HuH-7 (cell line): ENCODE measurements at regions not wholly inside any gene's neighbourhood (a gene's known extent, or its start where the extent isn't known, plus 50 kb on each side); places are given as distances from the start of the nearest gene placed in this dataset.
A peak's percentile ranks its signal among the peaks of the same experiment; 100 is the strongest.

Experiments used
- DNase-seq: peaks from one replicate; pipeline ENCODE4 v3.0.0; 2011; ENCODE audit warnings: low spot score

DNA sequence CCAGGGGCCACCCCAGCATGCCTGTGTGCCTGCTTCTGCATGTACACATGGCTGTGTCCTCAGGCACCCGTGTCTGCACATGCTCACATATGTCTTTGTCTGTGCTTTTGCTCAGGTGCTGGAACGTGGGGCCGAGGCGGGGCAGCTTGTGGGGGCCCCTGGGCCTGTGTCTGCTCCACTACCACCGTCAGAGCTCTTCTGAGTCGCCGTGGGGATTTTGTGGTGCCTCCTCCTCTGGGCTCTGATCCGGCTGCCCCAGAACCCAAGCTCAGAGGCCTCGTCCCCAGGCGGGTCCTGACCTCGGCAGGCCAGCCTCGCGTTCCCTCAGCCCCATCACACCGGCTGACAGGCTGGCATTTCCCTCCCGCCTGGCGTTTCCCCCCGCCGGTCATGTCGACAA, 104.6 kb upstream of the ACTRT2 start:
- no peak for DNase-seq

DNA sequence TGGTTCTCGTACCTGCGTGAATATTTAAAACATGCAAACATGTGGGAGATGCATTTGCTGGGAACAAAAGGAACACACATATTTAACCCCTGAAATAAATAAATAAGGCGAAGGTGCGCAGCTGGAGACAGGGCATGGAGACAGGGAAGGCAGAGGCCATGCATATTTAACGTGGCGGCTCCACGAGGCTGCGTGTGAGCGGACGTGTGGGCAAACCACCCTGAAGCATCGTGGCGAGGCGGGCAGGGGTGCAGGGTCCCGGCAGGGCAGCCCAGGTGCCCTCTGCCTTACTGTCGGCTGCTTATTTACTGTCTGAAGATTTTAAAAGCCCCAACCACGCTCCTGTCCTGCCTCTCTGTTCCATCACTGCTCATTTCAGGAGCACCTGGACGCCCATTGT, 104.0 kb upstream of the ACTRT2 start:
- DNase-seq: no peak

DNA sequence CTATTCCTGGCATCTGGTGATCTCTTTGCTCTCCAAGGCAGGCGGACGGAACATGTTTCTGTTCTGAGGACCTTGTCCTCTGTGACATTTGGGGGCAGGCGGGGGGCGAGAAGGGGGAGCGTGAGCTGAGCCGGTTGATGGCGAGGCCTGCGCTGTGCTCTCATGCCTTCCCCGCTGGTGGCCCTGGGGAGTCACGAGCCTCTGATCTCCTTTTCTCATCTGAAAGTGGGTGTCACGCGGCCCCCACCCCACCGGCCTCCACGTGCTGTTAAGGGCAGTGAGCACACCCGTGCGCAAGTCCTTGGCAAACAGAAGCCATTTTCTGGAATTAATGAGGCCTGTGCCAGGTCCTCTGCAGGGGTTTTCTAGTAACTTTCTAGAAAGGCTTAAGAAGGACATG, 102.8 kb upstream of the ACTRT2 start:
- DNase-seq: no peak

DNA sequence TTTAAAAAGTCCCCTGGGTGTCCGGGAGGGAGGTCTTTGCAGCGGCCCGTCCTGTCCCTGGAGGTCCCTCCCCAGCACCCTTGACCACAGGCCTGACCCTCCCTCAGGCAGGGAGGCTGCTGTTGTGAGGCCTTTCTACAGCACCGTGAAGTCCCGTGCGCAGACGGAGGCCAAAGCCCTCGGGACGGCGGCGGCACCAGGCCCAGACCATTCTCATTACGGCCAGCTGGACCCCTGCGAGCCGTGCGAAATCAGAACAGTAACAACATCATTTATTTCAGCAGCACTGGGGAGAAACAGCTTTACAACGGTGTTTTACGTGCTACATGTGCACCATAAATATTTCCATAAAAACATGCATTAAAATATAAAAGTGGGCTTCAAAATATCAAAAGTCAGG, 101.4 kb upstream of the ACTRT2 start:
- DNase-seq: no peak

DNA sequence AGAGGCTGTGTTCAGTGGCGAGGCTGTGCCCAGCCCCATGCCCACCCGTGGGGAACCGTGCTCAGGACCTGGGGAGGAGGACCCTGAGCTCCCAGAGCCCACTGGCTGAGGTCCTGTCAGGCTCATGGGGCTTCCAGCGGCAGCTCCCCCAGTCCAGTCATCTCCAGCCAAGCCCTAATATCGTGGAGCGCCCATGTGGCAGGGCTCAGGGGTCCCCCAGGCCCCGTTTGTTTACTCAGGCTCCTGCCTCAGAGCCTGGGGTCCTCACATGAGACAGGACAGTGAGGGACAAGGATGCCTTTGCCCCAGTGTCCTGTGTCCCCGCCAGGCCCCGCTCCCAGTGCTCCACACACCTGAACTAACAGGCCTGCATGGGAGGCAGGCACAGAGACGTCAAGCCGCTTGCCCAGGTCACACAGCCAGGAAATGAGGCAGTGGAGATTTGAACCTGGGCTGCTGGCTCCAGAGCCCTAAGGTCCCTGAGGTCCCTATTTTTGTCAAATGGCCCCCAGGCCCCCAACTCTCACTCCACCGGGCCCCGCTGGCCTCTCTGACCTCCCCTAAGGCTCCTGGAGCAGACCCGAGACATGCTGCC, 100.7 kb upstream of the ACTRT2 start:
- DNase-seq: no peak

DNA sequence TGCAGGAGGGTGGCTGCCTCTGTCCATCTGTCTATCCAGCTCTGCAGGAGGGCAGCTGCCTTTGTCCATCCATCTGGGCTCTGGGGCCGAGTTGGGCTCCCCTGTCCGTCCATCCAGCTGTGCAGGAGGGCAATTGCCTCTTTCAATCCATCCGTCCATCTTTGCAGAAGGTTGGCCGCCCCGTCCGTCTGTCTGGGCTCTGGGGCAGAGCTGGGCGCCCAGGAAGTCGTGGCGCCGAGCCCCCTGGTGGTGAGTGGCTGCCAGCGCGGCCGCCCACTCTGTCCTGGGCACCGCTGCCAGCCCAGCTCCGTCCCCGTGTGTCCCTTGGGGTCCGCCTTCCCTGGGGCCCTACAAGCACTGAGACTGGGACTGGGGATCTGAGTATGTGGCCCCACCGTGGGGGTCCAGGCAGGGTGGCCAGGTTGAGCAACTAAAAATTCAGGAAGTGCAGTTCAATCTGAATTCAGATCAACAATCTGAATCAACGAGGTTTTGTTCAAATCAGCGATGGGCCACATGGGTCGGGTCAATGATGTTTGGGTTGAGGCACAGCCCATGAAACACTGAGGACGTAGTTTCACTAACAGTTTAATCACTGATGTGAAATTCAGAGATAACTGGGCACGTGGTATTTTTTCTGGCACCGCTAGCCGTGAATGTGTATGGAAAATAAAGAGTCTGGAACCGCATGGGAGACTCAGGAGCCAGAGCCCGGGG, 99.1 kb upstream of the ACTRT2 start:
- DNase-seq: peak; percentile 50

DNA sequence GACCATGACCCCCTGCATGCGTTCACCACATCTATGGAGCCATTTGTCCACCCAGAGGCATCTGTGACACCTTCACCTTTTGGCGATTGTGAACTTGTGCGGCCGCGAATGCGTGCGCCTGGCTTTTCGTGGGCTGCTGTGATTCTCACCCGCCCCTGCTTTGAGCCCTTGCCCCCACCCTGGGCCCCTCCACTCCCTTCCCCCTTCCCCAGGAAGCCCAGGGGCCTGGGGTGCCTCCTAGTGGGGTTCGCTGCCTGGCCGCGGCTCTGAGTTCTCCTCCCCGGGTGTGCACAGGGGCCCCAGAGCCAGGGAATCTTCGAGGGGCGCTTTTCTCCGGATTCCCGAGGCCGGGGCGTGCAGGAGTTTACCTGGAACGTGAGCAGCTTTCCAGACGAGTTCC, 97.9 kb upstream of the ACTRT2 start:
- no peak for DNase-seq

DNA sequence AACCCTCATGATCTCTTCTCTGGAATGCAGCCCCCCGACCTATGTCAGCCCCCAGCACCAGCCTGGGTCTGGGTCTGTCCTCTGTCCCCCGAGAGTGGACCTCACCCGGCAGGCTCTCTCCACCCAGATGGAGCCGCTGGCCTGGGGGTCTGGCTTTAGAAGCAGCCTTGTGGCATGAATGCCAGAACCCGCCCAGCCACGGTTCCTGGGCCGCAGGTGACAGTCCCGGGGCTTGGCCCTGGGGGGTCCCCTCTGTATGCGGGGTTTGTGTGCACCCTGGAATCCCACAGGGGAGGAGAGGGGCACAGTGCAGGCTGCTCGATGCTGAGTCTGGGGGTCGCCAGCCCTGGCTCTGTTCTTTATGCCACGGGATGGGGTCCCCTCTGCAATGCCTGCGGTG, 96.0 kb upstream of the ACTRT2 start:
- no peak for DNase-seq

DNA sequence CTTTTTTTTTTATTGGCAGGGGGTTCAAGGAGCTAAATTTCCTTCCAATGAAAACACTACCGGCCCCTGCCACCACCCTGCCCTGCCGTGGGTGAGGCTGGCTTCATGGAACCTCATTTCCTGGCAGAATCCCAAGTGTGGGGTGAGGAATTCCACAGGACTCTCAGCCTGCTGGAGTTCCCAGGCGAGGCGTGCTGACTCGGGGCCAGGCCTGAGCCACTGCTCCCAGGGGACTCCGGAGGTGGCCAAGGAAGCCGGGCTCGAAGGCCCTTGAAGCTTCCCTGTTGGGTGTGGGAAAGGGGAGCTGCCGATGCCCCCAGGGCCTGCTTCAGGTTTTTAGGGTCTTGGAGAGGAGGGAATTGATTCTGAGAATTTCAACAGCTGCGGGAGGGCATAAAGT, 95.3 kb upstream of the ACTRT2 start:
- no peak for DNase-seq

DNA sequence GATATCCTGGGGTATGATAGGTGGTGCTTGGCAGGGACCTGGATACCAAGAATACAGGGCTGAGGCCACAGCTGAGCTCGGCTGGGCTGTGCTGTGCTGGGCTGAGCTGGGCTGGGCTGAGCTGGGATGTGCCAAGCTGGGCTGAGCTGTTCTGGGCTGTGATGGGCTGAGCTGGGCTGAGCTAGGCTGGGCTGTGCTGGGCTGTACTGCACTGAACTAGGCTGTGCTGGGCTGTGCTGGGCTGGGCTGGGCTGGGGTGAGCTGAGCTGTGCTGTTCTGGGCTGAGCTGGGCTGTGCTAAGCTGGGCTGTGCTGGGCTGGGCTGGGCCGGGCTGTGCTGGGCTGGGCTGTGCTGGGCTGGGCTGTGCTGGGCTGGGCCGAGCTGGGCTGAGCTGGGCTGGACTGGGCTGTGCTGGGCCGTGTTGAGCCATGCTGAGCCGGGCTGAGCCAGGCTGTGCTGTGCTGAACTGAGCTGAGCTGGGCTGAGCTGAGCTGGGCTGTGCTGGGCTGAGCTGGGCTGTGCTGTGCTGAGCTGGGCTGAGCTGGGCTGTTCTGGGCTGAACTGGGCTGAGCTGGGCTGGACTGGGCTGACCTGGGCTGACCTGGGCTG, 94.7 kb upstream of the ACTRT2 start:
- DNase-seq: no peak

DNA sequence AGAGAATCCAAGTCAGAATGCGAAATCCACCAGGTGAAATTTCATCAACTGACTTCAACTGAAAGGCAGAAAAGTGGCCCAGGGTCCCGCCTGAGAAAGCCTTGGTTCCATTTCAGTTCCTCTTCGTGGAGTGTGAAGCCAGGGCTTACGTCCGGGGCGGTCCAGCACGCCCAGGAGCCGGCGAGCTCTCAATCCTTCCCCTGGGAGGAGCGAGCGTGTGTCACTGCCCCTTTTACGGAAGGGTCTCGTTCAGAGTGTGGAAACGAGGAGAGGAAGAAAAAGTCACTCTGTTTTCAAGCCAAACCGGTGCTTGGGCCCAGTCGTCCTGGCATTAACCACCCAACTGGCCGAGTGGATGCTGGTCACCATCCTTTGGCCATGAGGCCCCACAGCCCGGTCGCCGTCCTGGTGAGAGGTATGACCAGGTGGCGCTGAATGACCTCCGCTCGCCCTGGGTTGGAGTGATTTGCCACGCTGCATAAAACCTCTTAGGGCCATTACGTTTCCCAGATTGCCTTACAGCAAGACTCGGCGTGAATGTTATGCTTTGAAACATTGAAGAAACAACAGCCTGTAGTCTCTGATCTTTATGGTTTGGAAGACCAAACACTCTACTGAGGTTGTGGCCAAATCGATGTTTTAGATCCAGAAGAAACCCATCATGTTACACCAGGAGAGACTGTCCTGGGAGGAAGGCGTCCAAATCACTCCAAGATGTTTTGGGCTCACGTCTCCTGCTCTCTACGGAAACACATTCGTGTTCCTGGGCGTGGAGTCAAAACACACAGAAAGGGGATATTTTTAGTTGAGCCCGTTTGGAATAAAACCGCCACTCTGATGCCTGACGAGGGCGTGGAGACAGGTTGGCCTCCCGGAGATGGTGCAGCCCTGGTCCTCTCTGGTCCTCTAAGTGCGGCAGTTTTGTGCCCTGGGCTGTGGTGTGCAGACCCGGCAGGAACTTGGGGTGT, 93.6 kb upstream of the ACTRT2 start:
- DNase-seq: no peak

DNA sequence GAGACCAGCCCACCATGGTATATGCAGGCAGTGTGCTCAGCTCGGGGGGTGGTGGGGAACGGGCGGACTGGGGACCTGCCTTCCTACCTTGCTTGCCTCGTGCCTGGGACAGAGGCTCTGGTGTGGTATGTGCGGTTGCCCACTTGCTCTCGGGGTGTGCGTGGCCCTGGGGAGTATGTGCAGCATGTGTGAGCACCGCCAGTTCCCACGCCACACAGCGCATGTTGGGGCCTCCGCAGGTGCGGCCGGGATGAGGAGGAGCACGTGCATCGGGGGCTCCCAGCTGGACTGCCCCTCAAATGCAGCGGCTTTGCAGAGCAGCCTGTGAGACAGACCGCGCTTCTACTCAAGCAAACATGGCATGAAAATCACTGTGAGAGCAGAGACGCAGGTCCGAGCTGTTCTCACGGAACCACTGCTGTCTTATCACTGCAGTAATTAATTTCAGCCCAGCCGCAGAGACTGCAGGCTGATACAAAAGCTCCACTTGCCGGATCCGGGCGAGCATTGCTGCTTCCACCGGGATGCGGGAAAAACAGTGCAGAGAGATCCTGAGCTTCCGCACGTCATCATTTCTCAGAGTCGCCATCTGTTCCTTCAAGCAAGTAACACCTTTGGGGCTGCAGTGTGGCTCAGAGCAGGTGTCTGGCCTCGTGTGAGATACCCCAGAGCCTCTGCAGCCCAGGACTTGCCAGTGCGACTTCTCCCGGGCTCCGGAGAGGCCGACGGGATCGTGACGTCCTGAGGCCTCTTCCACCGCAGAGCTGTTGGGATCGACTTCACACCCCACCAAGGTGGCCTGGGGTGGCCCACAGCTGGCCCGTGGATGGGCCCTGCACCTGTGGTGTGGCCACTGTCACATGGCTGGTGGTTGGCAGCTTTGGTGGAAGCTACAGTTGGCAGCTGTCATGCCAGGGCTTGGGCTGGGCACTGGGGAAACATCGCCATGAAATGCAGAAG, 92.6 kb upstream of the ACTRT2 start:
- no peak for DNase-seq

DNA sequence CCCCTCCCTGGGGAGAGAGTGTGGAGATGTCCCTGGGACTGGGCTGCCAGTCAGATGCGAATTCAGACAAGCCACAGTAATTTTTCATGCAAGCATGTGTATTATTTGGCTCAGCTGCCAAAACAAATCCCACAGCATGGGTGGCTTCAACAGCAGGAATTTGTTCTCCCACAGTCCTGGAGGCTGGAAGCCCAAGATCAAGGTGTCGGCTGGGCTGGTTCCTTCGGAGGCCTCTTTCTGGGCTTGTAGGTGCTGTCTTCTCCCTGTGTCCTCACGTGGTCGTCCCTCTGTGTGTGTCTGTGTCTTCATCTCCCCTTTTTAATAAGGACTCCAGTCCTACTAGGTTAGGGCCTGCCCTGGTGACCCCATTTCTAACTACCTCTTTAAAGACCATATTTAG, 91.9 kb upstream of the ACTRT2 start:
- no peak for DNase-seq

DNA sequence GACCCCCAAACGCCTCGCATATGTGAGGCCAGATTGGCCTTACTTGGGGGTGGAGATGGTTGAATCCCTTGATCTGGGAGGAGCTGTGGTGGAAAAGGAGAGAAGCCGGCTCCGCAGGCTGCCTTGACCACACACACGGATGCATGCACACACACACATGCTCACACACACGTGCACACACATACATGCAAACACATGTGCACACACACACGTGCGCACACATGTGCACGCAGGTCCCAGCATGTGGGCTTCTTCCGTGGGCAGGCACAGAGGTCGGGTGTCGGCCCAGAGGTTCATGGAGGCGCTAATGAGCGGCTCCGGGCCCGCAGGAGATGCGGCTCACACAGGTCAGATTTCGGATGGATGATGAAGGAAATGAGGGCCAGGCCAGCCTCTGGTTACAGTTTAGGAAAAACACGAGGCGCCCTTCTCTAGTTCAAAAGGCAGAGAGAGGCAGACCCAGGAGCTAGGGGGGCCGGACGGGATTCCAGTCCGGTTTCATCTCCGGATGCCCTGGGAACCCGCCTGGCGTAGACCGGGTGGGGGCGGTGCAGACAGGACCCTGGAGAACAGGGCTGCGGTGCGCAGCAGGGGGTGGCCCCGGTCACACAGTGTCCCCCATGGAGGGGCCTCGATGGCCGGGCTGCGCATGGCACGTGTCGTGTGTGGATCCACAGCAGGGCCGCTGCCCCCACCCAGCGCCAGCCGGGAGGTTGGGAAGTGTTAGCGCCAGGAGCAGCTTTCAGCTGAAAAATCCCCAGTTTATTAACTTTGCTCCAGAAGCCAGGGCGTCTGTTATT, 91.1 kb upstream of the ACTRT2 start:
- no peak for DNase-seq

DNA sequence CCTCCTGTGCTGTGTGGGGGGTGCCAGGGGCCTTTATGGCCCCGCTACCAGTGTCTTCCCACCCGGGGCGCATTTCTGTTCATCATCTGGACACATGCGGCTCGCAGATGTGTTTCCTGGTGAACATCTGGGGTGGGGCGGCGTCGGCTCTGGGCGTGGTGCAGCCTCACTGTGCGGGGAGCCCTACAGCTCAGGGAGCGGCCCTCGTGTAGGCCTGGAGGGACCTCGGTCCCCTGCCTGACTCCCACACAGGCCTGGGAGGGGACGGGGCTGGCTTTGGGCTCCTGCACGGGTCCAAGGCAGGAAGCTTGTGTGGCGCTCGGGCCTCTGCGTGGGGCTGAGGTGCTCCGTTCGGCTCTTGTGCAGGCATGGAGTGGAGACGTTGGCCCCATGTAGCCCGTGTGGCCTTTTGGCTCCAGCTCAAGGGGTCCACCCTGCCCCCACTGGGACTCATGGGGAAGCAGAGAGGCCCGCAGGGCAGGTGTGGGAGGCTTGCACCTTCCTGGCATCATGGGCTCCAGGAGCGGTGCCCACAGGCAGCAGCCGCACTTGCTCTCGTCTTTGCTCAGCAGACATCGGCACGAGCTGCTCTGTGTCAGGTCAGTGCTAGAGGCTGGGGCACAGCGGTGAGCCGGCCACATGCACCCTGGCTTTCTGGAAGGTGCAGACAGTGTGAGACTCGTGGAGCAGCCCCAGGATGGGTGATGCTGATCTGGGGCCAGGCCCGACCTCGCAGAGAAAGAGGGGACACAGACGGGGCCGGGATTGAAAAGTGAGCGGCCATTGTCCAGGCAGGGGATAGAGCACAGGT, 90.1 kb upstream of the ACTRT2 start:
- DNase-seq: no peak

DNA sequence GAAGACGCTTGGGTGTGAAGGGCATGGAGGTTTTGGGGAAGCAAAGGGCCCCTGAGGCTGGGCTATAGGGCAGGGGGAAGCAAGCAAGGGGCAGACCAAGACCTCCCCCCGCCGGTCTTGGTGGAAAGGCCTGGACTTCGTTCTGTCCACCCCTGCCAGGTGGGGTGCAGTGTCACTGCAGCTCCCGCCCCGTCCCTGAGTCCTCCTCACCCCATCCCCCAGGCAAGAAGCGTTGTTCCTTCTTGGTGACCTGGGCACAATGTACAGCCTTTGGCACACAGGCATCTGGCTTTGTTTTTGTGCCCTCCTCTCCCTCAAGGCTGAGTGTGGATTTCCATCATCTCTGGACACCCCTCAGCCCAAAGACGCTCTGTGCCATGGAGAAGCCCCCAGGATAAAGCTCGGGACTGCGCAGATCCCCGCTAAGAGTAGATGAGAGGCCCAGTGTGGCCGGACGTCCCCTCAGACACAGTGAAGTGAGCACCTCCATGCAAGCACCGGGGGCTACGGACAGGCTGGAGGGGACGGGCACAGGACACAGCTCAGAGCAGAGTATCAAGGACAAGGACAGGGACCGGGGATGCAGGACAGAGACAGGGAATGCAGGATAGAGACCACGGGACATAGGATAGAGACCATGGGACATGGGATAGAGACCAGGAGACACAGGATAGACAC, 89.4 kb upstream of the ACTRT2 start:
- no peak for DNase-seq

DNA sequence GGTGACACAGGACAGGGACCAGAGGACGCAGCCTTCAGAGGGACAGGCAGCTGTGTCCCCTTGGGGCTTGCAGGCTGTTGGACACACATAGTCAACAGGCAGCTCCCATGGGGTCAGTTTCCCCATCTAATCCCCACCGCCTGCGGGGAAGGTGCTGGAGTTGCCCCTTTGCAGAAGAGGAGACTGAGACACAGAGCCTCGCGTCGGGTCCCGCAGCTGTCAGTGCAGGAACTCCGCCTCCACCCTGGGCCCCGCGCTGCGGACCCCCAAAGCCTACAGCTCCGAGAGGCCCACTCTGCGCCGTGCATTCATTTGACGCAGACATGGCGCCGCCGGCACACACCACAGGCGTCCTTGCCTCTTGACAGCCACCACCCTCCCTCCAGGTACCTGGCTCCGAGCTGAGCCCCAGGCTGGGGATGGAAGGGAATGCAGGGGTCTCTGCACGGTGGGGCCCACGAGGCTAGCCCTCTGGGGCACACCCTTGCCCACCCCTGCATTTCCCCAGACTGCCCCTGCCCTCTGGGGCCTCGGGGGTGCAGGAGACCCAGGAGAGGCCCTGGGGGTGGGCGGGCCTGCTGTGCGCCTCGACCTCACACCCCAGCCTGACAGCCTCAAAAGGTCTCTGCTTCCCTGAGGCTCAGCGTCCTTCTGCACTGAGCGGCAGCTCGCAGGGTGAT, 88.5 kb upstream of the ACTRT2 start:
- no peak for DNase-seq

DNA sequence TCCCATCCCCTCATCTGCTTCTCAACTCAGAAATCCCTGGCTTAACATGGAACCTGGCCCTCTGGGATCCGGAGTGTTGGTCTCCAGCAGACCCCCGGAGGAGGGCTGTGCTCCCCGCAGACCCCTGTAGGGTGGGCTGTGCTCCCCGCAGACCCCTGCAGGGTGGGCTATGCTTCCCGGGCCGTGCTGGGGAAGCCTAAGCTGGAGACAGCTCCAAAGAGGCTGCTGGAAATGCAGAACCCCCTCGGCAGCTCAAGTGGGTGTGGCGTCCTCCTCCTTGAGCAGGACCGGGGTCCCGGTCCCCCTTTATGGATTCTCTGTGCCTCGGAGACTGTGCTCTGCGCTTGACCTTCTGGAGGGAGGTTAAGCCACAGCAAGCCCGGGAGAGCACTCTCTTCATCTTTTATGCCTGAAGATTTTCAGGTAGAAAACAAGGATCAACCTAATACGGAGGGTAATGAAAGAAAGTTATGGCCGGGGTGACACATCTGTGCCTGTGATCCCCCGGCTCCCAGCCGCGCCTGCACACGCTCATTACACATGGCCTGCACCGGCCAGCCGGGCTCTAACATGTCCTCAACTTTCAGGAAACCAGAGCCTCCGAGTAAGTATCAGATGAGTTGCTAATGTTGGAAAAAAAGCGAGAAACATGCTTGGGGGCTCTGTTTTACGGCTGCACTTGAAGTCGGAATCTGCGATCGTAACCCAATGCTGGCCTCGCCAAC, 87.7 kb upstream of the ACTRT2 start:
- no peak for DNase-seq
